Esophagus muscularis mucosa (tissue), 3 donors: ENCODE measurements at regions not wholly inside any gene's neighbourhood (a gene's known extent, or its start where the extent isn't known, plus 50 kb on each side); places are given as distances from the start of the nearest gene placed in this dataset.

ENCODE experiments used
- CTCF ChIP-seq, 3 experiments: fragments of 200-600 bp in 2 of 3; fragments of 450-650 bp in 1 of 3; sonication (generic) in 2 of 3; IDR thresholded peaks; one replicate each; pipeline ENCODE4 v1.5.1; 2017 to 2019; ENCODE audit warnings: antibody characterized with exemption in 3 of 3, mild to moderate bottlenecking in 2 of 3, moderate library complexity in 1 of 3
- POLR2A ChIP-seq: fragments of 450-650 bp; IDR thresholded peaks from one replicate; pipeline ENCODE4 v1.6.1; 2017; ENCODE audit warnings: antibody characterized with exemption, moderate library complexity, mild to moderate bottlenecking, low read depth

- TF ChIP-seq CTCF (IDR thresholded peaks at IDR 0.05) (no peak), POLR2A (no peak)
Measured at GRCh38 chr1:5099558-5099957, 445.1 kb downstream of the AJAP1 start.
